GM18858 (cell line): ENCODE measurements at regions not wholly inside any gene's neighbourhood (a gene's known extent, or its start where the extent isn't known, plus 50 kb on each side); places are given as distances from the start of the nearest gene placed in this dataset.
A peak's percentile ranks its signal among the peaks of the same experiment; 100 is the strongest.

Experiments
- ATAC-seq: cut with Tn5 transposase; IDR thresholded peaks from one replicate; pipeline ENCODE4 v1.9.1; 2021; ENCODE audit not compliant: unreplicated experiment

DNA sequence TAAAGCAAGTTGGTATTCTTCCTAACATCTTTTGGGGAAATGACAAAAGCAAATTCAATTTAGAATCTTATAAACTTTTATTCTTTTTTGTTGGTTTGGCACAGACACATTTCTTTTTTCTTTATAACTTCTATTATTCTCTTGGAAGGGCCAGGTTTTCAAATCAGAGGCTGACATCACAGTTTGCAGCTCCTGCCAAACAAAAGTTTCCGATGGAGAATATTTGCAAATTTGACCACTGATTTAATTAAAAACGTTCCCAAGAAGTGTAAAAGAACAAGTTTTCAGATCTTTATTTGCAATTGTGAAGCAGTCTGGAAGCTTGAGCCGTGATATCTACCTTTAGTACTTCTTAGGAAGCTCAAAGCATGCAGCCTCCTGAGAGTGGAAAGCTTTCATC, 53.8 kb upstream of the CD83 start:
- no peak for ATAC-seq

DNA sequence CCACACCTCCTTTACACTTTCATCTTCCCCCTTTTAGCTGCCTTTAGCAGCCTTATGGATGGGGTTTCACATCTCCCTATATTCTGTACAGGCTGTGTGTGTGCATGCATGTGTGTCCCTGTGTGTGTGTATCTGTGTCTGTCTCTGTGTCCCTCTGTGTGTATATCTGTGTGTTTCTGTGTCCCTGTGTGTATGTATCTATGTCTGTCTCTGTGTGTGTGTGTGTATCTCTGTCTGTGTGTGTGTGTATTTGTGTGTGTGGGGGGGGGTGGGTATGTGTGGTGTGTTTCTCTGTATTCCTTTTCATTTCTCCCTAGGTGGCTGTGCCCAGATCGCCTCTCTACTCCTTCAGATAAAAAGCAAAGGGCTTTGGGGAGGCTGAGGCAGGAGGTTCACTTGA, 52.2 kb upstream of the CD83 start:
- no peak for ATAC-seq

DNA sequence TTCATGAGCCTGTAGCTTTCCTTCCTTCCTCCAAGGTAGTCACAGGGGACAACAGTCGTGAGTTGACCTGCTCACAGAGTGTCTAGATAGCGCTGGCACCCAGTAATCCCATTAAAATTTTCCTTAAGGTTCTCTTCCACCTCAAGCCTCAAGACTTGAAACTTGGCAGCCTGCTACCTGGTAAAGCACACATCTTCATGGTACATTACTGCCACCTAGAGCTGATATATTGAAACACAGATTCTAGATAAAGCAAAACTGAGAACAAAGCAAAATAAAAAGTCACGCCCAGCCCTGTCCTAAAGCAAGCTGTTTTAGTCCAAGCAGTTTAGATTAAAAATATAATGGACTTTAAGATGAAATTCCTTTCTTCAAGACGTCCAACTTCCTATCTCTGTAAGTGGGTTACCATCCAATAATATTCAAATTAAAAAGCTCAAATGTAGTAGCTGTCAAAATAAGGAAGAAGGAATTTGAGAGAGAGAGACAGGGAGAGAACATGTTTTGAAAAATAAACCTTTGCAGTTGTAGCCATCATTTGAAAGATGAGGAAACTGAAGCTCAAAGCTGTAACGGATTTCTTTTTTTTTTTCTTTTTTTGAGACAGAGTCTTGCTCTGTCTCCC, 50.7 kb upstream of the CD83 start:
- ATAC-seq, result peak; percentile 54

DNA sequence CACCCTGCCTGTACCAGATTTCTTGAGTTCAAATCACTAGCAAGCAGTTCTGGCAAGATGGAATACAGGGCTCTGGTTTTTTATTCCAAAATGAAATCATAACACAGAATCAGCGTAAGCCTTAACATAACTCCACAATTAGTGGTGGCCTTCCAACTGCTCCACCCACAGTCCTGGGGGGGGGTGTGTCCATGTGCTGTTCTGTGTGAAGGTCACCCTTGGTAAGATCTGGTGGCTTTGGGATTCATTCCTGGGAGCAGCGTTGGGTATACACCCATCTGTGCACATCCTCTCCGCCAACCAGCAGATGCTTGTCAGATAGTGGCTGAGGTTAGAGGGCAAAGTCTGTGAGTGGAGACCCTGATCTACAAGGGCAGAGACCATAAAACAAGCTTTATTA, 49.9 kb upstream of the CD83 start:
- ATAC-seq, result no peak
